Activated CD4-positive, alpha-beta T cell treated with anti-CD3 and anti-CD28 coated beads, Interleukin-2, amount 50 U/mL, for 1 hour (primary cell): ENCODE measurements at regions not wholly inside any gene's neighbourhood (a gene's known extent, or its start where the extent isn't known, plus 50 kb on each side); places are given as distances from the start of the nearest gene placed in this dataset.
"Not testable (repeated sequence)": the region's sequence is repeated elsewhere in the genome, so short reads cannot be mapped to it uniquely, and the experiment has no call there.

Experiments used
- DNase-seq: peaks from one replicate; pipeline ENCODE4 v3.0.0-alpha.2; 2020

- not testable (repeated sequence) for DNase-seq
Observed at GRCh38 chrX:149420566-149420965, 84.5 kb downstream of the IDS start.

- DNase-seq: no peak
Observed at GRCh38 chrX:149398027-149398426, 107.1 kb downstream of the IDS start.

- no peak for DNase-seq
Observed at GRCh38 chrX:149392921-149393320, 112.2 kb downstream of the IDS start.

- no peak for DNase-seq
Observed at GRCh38 chrX:149383852-149384251, 121.3 kb downstream of the IDS start.

GRCh38 chrX:149374751-149375150 lies 130.4 kb downstream of the IDS start:
- no peak for DNase-seq

GRCh38 chrX:149372866-149373265 lies 132.2 kb downstream of the IDS start:
- DNase-seq: no peak

- DNase-seq: no peak
Observed at GRCh38 chrX:149371986-149372385, 133.1 kb downstream of the IDS start.

- no peak for DNase-seq
Observed at GRCh38 chrX:149370097-149370496, 135.0 kb downstream of the IDS start.

- DNase-seq: no peak
Observed at GRCh38 chrX:149365552-149365951, 139.6 kb downstream of the IDS start.

- no peak for DNase-seq
Observed at GRCh38 chrX:149365061-149365460, 140.0 kb downstream of the IDS start.

GRCh38 chrX:149363965-149364364 lies 141.1 kb downstream of the IDS start:
- DNase-seq: no peak

- no peak for DNase-seq
Observed at GRCh38 chrX:149346306-149346705, 158.8 kb downstream of the IDS start.

- no peak for DNase-seq
Observed at GRCh38 chrX:149322316-149322715, 182.8 kb downstream of the IDS start.

- no peak for DNase-seq
Observed at GRCh38 chrX:149313871-149314371, 191.2 kb downstream of the IDS start.

GRCh38 chrX:149312988-149313387 lies 192.1 kb downstream of the IDS start:
- no peak for DNase-seq

GRCh38 chrX:149312097-149312496 lies 193.0 kb downstream of the IDS start:
- DNase-seq: no peak

- no peak for DNase-seq
Observed at GRCh38 chrX:149302705-149303104, 202.4 kb downstream of the IDS start.

GRCh38 chrX:149298111-149298510 lies 207.0 kb downstream of the IDS start:
- DNase-seq: no peak

- no peak for DNase-seq
Observed at GRCh38 chrX:149296092-149296491, 209.0 kb downstream of the IDS start.

GRCh38 chrX:149286940-149287349 lies 218.2 kb downstream of the IDS start:
- DNase-seq: peak; percentile 24

GRCh38 chrX:149284616-149285015 lies 220.5 kb downstream of the IDS start:
- DNase-seq: no peak

- DNase-seq: no peak
Observed at GRCh38 chrX:149283853-149284252, 221.3 kb downstream of the IDS start.

GRCh38 chrX:149282909-149283308 lies 222.2 kb downstream of the IDS start:
- DNase-seq: no peak

GRCh38 chrX:149280011-149280410 lies 225.1 kb downstream of the IDS start:
- no peak for DNase-seq

- DNase-seq: no peak
Observed at GRCh38 chrX:149275836-149276235, 229.3 kb downstream of the IDS start.
